OCI-LY7 (cell line): ENCODE measurements at regions not wholly inside any gene's neighbourhood (a gene's known extent, or its start where the extent isn't known, plus 50 kb on each side); places are given as distances from the start of the nearest gene placed in this dataset.

Source experiments
- CTCF ChIP-seq: fragments of 200-600 bp; sonication (generic); conservative IDR thresholded peaks from 2 replicates; pipeline ENCODE4 v1.5.1; 2014; ENCODE audit warnings: mild to moderate bottlenecking, antibody characterized with exemption, low read length, moderate library complexity, mixed read lengths
- EZH2phosphoT487 ChIP-seq: fragments of 200-600 bp; sonication (generic); IDR thresholded peaks from 2 replicates; pipeline ENCODE4 v1.6.1; 2018; ENCODE audit warnings: low read depth, borderline replicate concordance, mild to moderate bottlenecking, mixed run types, antibody characterized with exemption, low read length, moderate library complexity, mixed read lengths

GRCh38 chr6:122913558-122913957 lies 82.5 kb upstream of the CLVS2 start:
- TF ChIP-seq CTCF (no peak), EZH2phosphoT487 (no peak)
